ENCODE measurements at regions not wholly inside any gene's neighbourhood (a gene's known extent, or its start where the extent isn't known, plus 50 kb on each side); places are given as distances from the start of the nearest gene placed in this dataset.

- no peak for TF ChIP-seq CTCF (IDR thresholded peaks at IDR 0.05; ENCODE audit: poor library complexity)
- no peak for TF ChIP-seq EZH2phosphoT487 (IDR thresholded peaks at IDR 0.05; ENCODE audit: low read depth, severe bottlenecking, unreplicated experiment)
- TF ChIP-seq EZH2 (IDR thresholded peaks at IDR 0.05; ENCODE audit: borderline replicate concordance) = no peak
Observed at GRCh38 chr17:14918540-14918939, 346.6 kb downstream of the PMP22 start.

Measured in hepatocyte (in vitro differentiated cells).